ENCODE measurements at regions not wholly inside any gene's neighbourhood (a gene's known extent, or its start where the extent isn't known, plus 50 kb on each side); places are given as distances from the start of the nearest gene placed in this dataset.

- TF ChIP-seq CTCF (IDR thresholded peaks at IDR 0.05; ENCODE audit: insufficient read depth, low read depth, low read length) (no peak), EZH2 (IDR thresholded peaks at IDR 0.05; ENCODE audit: insufficient read depth, low read length) (no peak)
Observed at GRCh38 chr13:46491641-46492040, 61.3 kb upstream of the LRCH1 start.
